ENCODE measurements at regions not wholly inside any gene's neighbourhood (a gene's known extent, or its start where the extent isn't known, plus 50 kb on each side); places are given as distances from the start of the nearest gene placed in this dataset.
A peak's percentile ranks its signal among the peaks of the same experiment; 100 is the strongest.
"Not testable (repeated sequence)": the region's sequence is repeated elsewhere in the genome, so short reads cannot be mapped to it uniquely, and the experiment has no call there.

- DNase-seq: no peak
Measured at GRCh38 chr11:12585861-12586260, 88.4 kb upstream of the TEAD1 start.

- no peak for DNase-seq
Measured at GRCh38 chr11:12587333-12587991, 86.8 kb upstream of the TEAD1 start.

DNA sequence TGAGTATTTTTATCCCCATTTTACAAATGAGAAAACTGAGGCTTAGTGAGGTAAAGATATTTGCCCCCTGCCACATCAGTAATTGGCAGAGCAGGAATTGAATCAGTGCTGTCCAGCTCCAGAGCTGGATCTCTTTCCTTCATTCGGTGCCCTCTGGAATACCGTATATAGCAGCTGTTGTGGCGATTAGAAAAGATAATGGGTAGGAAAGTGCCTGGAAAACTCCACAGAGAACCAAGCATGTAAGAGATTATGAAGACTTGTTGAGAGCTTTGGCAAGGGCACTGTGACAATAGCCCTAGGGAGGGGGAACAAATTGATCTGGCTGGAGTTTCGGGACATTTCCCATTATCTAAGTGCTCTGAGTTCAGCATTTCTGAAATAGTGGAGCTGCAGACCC is 82.5 kb upstream of the TEAD1 start:
- DNase-seq: no peak

DNA sequence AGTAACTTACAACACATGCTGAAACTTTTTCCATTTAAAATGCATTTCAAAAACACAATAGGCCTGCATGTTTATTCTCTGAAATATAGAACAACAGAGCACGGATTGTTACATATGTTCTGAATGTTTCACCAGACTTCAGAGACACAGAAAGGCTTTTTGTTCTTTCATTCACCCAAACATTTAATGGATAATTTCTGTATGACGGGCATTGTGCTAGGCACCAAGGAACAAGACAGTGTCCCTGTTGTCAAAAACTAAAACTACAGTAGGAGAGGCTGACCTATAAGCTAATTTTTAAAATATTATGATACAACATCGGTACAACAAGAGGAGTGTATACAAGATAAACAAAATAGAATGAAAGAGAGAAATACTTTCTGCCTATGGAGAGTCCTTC is 81.9 kb upstream of the TEAD1 start:
- DNase-seq: no peak

- DNase-seq: not testable (repeated sequence)
Measured at GRCh38 chr11:12595089-12595847, 79.0 kb upstream of the TEAD1 start.

DNA sequence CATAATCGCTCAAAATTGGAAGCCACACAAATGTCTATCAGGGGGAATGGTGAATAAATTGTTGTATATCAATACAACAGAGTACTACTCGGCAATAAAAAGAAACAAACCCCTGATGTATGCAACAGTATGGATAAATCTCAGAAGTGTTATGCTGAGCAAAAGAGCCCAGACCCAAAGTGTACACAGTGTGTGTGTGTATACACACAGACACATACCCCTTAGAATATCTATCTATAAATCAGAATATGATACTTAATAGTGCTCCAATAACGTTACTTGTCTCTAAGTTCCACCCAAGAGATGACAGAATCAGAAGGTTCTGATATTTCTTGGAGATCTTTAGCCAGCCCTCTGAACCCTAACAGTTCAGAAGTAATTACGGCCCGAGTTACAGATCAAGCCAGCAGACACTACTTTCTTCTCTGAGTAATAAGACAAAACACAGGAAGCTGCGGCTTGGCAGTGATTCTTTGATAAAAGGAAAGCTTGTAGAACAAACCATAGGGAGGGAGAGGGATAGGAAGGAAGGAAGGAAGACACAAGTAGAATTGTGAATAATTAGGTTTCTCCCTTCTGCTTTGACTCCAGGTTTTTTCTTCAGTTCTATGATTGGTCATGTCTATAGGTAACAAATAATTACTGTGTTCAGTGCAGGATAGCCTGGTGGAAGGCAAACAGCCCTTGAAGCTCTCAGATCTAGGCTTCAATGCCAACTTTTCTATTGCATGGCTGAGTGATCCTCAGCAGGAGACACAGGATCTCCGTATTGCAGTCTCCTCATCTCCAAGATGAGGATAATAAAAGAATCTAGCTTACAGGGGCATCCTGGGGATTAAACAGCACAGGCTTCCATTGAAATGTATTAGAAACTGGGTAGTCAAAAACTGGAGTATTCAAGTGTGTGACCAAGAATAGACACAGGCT is 75.6 kb upstream of the TEAD1 start:
- DNase-seq: no peak

GRCh38 chr11:12599408-12600143 is 74.6 kb upstream of the TEAD1 start:
- DNase-seq: peak; percentile 57 to 65

- DNase-seq: no peak
Measured at GRCh38 chr11:12600829-12601228, 73.4 kb upstream of the TEAD1 start.

GRCh38 chr11:12602421-12602820 is 71.8 kb upstream of the TEAD1 start:
- DNase-seq: no peak

GRCh38 chr11:12603143-12604088 is 70.8 kb upstream of the TEAD1 start:
- no peak for DNase-seq

DNA sequence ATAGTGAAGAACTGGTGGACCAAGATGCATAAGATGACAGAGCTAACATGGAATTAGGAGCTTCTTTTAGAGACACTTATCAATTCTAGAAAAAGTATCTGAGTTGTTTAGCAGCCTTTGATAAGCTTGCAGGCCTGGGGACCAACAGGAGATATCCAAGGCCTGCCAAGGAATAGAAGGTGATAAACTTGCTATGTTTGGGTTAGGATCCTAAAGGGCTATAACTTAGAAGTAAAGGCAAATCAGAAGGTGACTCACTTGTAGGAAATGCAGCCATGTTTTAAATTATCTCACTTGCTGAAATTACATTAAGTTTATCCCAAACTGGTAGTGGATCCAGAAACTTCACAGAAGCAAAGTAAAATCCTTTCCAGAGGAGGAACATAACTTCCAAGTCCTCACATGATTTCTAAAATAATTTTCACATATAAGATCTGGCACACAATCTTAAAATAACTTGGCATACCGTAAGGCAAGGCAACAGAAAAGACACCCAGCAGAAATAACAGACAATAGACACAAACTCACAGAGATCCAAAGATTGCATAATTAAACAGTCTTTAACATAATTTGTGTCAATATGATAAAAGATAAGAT is 69.6 kb upstream of the TEAD1 start:
- no peak for DNase-seq

- DNase-seq: no peak
Measured at GRCh38 chr11:12606597-12606996, 67.6 kb upstream of the TEAD1 start.

- not testable (repeated sequence) for DNase-seq
Measured at GRCh38 chr11:12608678-12609077, 65.5 kb upstream of the TEAD1 start.

DNA sequence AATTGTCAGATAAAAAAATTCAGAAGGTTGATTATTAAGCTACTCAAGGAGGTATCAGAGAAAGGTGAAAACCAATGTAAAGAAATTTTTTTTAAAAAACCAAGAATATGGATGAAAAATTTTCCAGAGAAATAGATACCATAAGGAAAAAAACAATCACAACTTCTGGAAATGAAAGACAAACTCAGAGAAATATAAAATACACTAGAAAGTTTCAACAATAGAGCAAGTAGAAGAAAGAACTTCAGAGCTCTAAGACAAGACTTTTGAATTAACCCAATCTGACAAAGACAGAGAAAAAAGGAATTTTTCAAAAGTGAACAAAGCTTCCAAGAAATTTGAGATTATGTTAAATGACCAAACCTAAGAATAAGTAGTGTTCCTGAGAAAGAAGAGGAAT is 62.9 kb upstream of the TEAD1 start:
- DNase-seq: no peak

- DNase-seq: no peak
Measured at GRCh38 chr11:12617632-12618031, 56.6 kb upstream of the TEAD1 start.

DNA sequence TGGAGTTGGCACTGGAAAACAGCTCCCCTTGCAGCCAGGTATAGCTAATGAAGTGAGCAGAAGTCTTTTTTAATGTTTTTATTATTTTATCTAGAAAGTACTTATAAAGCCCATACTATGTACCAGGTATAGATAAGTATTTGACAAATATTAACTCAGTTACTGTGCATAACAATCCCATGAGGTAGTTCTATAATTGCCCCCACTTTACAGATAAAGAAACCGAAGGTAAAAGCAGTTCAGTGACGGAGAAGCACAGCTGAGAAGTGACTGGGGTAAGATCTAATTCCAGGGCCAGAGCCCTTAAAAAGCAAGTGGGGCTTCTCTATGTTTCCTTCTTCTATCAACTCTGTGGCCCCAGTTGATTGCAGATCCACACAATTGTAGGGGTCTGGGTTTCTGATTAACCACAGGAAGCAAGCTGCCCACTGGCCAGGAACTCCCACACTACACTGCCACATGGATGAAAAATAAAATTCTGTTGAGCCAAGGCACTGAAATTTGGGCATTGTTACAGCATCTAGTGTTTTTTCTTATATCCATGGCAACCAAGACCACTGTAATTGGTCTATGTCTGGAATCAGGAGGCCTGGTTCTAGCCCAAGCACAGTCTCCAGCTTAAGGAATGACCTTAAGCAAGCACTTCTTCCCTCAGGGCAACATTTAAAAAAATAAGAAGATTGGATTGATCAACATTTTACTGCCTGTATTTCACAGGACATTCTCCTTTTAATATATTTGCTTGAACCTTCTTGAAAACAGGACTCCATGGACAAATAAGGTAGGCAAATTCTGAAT is 55.3 kb upstream of the TEAD1 start:
- no peak for DNase-seq

DNA sequence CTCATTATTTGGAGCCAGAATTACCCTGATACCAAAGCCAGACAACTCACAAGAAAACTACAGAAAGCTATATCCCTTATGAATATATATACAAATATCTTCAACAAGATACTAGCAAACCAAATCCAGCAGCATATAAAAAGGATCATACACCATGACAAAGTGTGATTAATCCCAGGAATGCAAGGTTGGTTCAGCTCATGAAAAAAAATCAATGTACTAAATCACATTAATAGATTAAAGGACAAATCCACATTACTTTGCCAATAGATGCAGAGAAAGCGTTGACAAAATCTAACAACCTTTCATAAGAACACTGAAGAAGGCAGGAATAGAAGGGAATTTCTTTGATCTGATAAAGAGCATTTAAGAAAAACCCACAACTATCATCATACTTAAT is 50.4 kb upstream of the TEAD1 start:
- DNase-seq: no peak
